ENCODE measurements at regions not wholly inside any gene's neighbourhood (a gene's known extent, or its start where the extent isn't known, plus 50 kb on each side); places are given as distances from the start of the nearest gene placed in this dataset.

- TF ChIP-seq HDAC8 (tag; IDR thresholded peaks at IDR 0.05): no peak
- no peak for TF ChIP-seq POLR2A (conservative IDR thresholded peaks at IDR 0.05)
- TF ChIP-seq ZSCAN29 (IDR thresholded peaks at IDR 0.05): no peak
- no peak for TF ChIP-seq CBX5 (IDR thresholded peaks at IDR 0.05; ENCODE audit: borderline replicate concordance, low read depth)
- TF ChIP-seq, protein P1, sequence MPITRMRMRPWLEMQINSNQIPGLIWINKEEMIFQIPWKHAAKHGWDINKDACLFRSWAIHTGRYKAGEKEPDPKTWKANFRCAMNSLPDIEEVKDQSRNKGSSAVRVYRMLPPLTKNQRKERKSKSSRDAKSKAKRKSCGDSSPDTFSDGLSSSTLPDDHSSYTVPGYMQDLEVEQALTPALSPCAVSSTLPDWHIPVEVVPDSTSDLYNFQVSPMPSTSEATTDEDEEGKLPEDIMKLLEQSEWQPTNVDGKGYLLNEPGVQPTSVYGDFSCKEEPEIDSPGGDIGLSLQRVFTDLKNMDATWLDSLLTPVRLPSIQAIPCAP (CRISPR knock-in tag; IDR thresholded peaks at IDR 0.05; ENCODE audit: borderline replicate concordance): no peak
- no peak for TF ChIP-seq GTF3C2 (IDR thresholded peaks at IDR 0.05; ENCODE audit: borderline replicate concordance, extremely low read depth, insufficient read length)
- no peak for TF ChIP-seq EZH2 (IDR thresholded peaks at IDR 0.05; ENCODE audit: borderline replicate concordance, low read depth, low read length)
- TF ChIP-seq KAT2B (IDR thresholded peaks at IDR 0.05; ENCODE audit: low read depth, low read length): no peak
- no peak for TF ChIP-seq SPI1 (IDR thresholded peaks at IDR 0.05; ENCODE audit: borderline replicate concordance, low read depth, low read length)
These were observed 197.0 kb upstream of the EYS start for GRCh38 chr6:65903992-65904391.

Data from K562 (cell line).